ENCODE measurements at regions not wholly inside any gene's neighbourhood (a gene's known extent, or its start where the extent isn't known, plus 50 kb on each side); places are given as distances from the start of the nearest gene placed in this dataset.

GRCh38 chr4:123031664-123032063 is 109.3 kb upstream of the NUDT6 start:
- DNase-seq, result no peak

DNA sequence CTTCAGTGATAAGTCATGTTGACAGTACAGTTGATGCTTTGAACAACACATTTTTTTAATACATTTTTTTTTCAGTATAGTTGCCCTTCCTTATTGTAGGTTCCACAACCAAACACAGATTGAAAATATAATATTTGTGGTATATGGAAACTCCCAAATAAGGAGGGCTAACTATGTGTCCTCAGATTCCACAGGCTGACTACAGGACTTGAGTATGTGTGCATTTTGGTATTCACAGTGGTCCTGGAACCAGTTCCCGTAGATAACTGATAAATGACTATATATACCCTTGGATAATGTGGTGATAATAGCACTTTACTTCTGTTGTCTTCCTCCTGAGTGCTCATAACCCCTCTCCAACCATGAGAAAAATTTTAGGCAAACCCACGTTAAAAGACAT is 111.6 kb upstream of the NUDT6 start:
- DNase-seq, result no peak

GRCh38 chr4:123035239-123035638 is 112.8 kb upstream of the NUDT6 start:
- DNase-seq, result no peak

DNA sequence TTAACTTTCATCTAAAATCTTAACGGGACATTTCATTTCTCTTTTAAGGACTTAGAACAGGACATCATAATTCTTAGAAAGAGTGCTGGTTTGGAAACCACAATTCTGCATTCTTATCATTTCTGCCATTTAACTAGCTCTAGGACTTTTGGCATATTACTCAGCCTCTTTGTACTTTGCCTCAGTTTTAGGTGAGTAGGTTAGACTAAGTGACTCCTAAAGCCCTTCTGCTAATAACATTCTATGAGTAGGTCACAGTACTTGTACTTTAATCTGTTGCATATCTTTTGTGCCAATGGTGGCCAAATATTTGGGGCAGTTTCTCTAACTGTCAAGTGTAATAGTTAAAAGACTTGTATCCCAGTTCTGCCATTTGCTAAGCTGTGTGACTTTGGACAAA is 115.4 kb upstream of the NUDT6 start:
- DNase-seq, result peak; percentile 19

- DNase-seq, result no peak
Observed at GRCh38 chr4:123042095-123042494, 119.7 kb upstream of the NUDT6 start.

DNA sequence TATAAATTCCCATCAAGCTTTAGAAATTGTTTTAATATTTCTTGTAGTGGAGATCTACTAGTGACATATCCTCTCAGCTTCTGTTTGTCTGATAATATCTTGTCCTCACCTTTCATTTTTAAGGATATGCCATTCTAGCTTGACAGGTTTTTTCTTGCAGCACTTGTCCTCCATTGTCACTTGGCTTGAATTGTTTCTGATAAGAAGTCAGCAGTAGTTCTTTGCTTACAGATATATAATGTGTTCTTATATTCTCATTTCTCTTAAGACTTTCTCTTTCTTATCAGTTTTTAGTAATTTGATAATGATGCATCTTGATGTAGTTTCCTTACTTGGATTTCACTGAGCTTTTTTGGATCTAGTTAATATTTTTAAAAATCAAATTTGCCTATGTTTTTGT is 120.6 kb upstream of the NUDT6 start:
- no peak for DNase-seq

DNA sequence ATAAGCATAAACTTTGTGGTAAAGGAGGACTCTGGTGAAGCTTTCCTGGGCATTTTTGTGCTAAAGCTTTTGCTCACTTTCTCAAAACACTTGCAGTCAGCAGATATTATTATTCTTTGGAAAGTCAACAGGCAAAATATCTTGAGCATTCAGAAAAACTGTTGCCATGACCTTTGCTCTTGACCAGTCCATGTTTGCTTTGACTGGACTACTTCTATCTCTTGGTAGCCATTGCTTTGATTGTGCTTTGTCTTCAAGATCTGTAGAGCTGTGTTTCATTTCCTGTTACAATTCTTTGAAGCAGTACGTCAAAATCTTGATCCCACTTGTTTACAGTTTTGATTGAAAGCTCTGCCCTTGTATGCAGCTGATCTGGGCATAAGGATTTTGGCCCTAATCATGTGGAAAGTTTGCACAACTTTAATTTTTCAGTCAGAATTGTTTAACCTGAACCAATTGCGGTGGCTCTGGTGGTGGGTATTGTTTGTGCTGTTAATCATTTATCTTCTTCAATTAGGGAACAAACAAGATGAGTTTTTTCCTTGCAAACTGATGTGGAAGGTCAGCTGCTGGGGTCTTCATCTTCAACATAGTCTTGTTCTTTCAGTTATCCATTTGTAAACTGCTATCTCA is 121.5 kb upstream of the NUDT6 start:
- DNase-seq, result no peak

GRCh38 chr4:123046096-123046495 is 123.7 kb upstream of the NUDT6 start:
- DNase-seq, result no peak

DNA sequence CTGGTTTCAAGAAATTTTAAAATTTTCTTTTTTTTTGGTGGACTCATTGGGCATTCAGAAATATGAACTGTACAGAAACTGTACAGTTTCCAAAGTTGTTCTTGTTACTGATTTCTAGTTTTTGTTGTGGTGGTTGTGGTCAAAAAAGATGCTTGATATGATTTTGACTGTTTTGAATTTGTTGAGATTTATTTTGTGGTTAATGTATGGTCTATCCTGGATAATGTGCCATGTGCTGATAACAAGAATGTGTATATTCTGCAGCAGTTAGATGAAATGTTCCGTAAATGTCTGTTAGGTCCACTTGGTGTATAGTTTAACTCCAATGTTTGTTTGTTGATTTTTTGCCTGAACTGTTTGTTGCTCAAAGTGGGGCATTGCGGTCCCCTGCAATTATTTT is 127.6 kb upstream of the NUDT6 start:
- no peak for DNase-seq

- DNase-seq, result no peak
Observed at GRCh38 chr4:123052007-123052406, 129.6 kb upstream of the NUDT6 start.

- no peak for DNase-seq
Observed at GRCh38 chr4:123055943-123056342, 133.5 kb upstream of the NUDT6 start.

DNA sequence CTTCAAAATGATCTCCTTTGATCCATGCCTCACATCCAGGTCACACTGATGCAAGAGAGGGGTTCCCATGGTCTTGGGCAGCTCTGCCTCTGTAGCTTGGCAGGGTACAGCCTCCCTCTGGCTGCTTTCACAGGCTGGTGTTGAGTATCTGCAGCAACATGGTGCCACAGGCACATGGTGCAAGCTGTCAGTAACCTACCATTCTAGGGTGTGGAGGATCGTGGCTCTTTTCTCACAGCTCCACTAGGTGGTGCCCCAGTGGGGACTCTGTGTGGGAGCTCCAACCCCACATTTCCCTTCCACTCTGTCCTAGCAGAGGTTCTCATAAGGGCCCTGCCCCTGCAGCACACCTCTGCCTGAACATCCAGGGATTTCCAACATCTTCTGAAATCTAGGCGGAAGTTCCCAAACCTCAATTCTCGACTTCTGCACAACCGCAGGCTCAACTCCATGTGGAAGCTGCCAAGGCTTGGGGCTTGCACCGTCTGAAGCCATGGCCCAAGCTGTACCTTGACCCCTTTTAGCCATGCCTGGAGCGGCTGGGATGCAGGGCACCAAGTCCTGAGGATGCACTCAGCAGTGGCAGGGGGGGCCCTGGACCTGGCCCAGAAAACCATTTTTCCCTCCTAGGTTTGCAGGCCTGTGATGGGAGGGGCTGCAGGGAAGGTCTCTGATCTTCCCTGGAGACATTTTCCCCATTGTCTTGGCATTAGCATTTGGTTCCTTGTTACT is 137.8 kb upstream of the NUDT6 start:
- DNase-seq, result no peak

GRCh38 chr4:123064390-123064789 is 142.0 kb upstream of the NUDT6 start:
- DNase-seq, result peak; percentile 65

- DNase-seq, result no peak
Observed at GRCh38 chr4:123068081-123068480, 145.7 kb upstream of the NUDT6 start.

GRCh38 chr4:123072060-123072459 is 149.7 kb upstream of the NUDT6 start:
- DNase-seq, result no peak

DNA sequence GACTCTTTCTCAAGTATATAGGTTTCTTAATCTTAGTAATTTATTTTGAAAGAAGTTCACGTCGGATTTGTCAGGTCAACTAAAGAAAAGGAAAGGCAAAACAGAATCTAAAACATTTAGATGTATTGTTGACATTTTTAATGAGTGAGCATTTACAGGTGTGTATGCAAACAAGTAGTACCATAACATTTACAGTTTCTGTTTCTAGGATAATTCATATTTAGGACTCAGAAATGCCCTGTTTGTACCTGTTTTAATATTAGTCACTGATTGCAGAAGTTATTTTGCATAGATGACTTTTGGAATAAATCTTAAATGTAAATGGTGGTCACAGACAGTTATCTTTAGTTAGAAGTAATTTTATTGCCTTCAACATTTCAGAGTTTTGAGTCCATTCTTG is 151.3 kb upstream of the NUDT6 start:
- DNase-seq, result no peak

DNA sequence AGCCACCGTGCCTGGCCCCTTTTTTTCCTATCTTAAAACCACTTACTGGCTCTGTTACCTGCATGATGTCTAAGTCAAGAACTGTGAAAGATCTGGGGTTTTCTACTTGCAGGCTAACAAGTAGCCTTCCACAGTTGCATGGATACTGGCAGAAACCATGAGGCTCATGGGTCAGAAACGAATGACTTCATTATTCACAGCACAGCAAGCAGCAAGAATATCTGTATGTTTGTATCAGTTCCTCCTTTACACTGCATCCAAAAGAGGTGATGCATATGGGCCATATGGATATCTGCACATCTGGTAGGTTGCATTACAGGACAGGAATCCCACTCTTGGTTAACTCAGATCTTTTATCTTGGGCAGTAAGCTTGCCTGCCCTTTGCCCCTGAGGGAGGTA is 154.9 kb upstream of the NUDT6 start:
- DNase-seq, result no peak

GRCh38 chr4:123081971-123082370 is 159.6 kb upstream of the NUDT6 start:
- no peak for DNase-seq

- DNase-seq, result no peak
Observed at GRCh38 chr4:123083646-123084045, 161.2 kb upstream of the NUDT6 start.

GRCh38 chr4:123088501-123088900 is 166.1 kb upstream of the NUDT6 start:
- DNase-seq, result no peak

DNA sequence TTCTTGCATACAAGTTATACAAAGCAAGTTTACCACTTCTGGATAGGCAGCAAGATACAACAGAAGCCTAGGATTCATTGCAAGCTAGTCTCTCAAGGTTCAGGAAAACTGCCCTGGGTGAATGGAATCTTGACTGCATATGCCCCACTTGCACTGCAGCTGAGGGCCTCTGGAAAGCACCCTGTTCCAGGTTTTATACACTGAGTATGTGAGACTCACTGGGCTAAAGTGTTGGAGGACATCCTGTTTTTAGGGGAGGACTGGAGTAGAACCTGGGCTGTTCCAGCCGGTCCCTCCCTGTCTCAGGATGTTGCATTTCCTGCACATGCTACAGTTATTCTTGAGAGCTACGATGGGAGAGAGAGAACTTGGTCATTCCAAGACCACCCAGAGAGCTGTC is 168.5 kb upstream of the NUDT6 start:
- no peak for DNase-seq

- no peak for DNase-seq
Observed at GRCh38 chr4:123092586-123092985, 170.2 kb upstream of the NUDT6 start.

DNA sequence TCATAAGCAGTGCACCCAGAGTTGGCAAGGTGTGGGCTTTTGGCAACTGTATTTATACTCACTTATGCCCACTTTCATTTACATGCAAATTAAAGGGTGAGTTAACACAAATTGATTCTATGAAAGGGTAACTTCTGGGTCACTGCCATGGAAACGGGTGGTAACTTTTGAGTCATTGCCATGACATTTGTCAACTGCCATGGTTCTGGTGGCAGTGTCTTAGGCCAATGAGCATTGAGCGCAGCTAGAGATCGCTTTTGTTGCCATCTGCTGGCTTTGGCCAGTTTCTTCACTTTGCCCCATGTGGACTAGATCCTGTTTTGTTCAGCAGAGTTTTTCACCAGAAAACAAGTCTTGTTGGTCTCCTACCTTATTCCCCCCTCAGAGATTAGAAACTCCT is 170.8 kb upstream of the NUDT6 start:
- no peak for DNase-seq

DNA sequence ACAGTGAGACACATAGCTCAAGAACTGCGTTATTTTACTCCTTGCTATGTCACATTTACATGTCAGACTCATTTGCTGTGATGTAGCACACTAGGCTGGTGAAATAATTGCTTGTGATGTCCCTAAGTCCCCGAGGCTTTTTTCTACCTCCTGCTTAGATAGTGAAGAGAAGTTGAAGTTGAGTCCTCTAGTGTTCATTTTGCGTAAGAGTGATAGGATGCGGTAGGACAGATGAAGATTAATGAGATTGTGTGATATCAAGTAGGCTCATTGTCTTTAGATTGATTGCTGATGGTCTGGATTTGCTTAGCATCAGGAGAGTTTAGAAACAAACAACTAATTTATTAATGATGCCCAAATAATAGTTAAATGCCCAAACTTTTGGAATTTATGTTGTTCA is 173.6 kb upstream of the NUDT6 start:
- peak; percentile 2 for DNase-seq

DNA sequence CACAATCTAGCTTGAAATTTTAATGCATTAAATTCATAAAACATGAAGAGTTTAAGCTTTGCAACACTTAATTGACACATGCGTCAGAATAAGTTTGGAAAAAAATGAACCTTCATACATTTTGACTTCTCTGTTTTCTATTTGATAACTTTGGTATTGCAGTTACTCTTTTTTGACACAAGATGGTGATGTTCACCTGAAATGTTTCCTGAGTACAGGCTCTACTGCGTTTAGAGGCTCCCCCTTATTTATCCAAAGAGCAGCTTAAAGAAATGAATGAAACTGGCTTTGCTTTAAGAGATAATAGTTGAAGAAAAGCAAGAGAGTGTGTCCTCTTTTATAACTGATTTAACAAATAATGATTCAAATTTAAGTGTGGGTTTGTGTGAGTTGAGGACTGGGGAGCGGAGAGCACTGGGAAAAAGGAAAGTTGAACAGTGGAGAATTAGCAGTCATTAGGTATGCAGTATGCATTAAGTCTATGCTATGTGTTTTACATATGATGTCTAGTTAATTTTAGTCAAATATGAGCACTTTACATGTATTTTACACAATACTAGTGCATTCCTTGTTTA is 180.6 kb upstream of the NUDT6 start:
- peak; percentile 32 for DNase-seq
